Activated CD4-positive, alpha-beta T cell treated with anti-CD3 and anti-CD28 coated beads, Interleukin-2, amount 50 U/mL, for 24 hours (primary cell): ENCODE measurements at regions not wholly inside any gene's neighbourhood (a gene's known extent, or its start where the extent isn't known, plus 50 kb on each side); places are given as distances from the start of the nearest gene placed in this dataset.

Experiments
- DNase-seq, 2 donors: peaks; one replicate each; pipeline ENCODE4 v3.0.0-alpha.2; 2020; ENCODE audit warnings: low read depth in 1 of 2, low spot score in 1 of 2

- no peak for DNase-seq
Observed at GRCh38 chr5:168227973-168228615, 63.4 kb upstream of the WWC1 start.

GRCh38 chr5:168228668-168229067 is 62.8 kb upstream of the WWC1 start:
- DNase-seq, result no peak

- no peak for DNase-seq
Observed at GRCh38 chr5:168234133-168234532, 57.3 kb upstream of the WWC1 start.

- DNase-seq, result no peak
Observed at GRCh38 chr5:168238463-168238862, 53.0 kb upstream of the WWC1 start.

- no peak for DNase-seq
Observed at GRCh38 chr5:168239325-168239724, 52.1 kb upstream of the WWC1 start.
